ENCODE measurements at regions not wholly inside any gene's neighbourhood (a gene's known extent, or its start where the extent isn't known, plus 50 kb on each side); places are given as distances from the start of the nearest gene placed in this dataset.
A peak's percentile ranks its signal among the peaks of the same experiment; 100 is the strongest.
"Not testable (repeated sequence)": the region's sequence is repeated elsewhere in the genome, so short reads cannot be mapped to it uniquely, and the experiment has no call there.

DNA sequence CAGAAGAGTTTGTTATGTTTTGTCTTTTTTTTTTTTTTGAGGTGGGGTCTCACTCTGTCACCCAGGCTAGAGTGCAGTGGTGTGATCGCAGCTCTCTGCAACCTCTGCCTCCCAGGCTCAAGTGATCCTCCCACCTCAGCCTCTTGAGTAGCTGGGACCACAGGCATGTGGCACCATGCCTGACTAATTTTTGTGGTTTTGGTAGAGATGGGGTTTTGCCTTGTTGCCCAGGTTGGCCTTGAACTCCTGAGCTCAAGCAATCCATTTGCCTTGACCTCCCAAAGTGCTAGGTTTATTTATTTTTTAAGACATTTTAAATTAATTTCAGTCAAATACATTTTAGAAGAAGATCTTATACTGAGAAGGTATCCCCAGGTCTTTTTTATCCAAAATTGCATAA, 366.7 kb downstream of the KCNJ2 start:
- no peak for DNase-seq

DNA sequence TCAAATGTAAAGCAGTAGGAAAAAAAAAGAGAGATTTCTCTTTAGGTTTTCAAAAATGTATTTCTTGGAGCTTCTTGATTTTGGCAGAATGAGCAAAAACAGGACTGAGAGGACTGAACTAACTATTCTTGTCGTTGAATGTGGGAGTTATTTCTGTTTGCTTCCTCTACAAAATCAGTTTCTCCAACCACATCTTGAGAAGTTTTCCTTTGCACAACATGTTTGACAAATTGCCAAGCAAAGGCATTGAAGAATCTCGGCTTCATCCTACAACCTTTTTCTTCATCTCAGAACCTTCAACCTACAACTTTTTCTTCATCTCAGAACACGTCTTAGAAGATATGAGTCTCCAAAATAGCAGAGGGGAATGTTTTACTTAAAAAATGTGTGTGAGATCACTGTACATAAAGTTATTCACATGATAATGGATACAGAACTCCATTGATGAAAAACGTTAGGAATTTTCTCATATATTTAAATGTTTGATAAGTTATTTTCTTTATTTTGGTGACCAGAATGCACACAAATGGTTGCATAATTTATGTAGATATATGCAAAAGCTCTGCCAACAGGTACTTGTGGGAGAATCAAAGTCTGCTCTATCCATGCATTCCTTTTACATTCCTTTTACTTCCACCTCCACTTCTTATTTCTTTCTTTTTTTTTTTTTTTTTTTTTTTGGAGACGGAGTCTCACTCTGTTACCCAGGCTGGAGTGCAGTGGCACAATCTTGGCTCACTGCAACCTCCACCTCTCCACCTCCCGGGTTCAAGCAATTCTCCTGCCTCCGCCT, 370.0 kb downstream of the KCNJ2 start:
- no peak for DNase-seq

DNA sequence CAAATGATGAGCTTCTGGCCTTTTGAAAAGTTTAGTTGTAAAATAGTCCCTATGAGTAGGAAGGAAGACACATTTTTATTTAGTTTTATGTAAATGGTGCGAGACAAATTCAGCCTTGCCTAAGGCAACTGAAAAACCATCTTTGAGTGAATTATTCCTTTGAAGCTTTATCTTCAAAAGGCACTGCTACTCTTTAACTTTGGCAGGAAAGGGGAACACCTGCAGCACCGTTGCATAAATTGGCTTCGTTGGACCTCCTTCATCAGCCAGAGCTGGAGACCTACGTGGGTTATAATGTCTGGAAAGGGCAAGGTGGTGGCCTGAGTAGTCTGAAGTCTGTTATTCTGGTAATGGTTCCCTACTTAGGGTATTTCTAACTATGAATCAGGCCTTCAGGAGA, 373.5 kb downstream of the KCNJ2 start:
- DNase-seq, result no peak

DNA sequence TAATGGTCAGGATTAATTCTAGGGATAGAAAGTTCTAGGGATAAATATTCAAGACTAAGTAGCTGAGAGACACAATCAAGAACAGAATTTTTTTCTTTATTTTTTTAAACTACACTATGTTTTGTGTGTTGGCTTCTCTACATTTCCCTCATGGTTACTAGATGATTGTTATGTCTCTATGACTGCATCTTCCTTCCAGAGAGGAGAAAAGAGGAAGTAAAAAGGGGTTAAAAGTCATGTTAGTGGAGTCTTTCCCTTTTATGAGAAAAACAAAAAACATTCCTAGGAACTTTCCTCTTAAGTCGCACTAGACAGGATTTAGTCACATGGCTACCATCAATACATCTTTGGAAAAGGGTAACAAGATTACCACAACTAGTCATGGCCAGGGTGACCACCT, 375.0 kb downstream of the KCNJ2 start:
- DNase-seq, result no peak

GRCh38 chr17:70552230-70552981, 383.1 kb downstream of the KCNJ2 start:
- DNase-seq, result no peak

- no peak for DNase-seq
Observed at GRCh38 chr17:70552982-70553334, 383.6 kb downstream of the KCNJ2 start.

DNA sequence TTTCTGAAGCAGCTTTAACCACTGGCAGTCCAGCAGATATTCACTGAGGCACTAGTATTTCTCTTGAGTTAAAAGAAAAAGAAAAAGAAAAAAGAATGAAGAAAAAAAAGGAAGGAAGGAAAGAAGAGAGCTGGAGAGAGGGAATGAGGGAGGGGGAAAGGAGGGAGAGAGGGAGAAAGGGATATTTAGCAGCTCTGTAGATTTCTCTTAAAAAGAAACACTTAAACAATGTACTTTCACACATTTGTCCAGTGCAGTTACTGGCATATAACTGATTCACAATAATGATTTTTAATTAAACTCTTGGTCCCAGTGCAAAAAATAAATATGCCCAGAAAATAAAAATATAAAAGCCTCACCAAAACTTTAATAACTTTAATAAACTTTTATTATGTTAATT, 386.4 kb downstream of the KCNJ2 start:
- no peak for DNase-seq

- no peak for DNase-seq
Observed at GRCh38 chr17:70558821-70559220, 389.5 kb downstream of the KCNJ2 start.

DNA sequence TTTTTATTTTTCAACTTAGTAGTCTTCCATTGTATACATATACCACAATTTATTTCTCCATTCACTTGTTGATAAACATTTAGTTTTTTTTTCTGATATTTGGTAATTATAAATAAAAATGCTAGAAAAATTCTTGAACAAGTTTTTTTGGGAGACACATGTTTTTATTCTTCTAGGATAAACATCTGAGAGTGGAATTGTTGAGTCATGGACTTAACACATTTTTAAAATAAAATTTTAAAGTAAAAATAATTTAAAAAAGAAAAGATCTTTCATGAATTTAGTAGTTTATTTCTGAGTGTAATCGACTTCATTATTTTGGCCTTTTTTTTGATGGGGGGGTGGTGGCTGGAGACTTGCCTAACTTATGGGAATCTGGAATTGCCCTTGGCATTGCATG, 391.1 kb downstream of the KCNJ2 start:
- DNase-seq, result no peak

GRCh38 chr17:70562137-70562536, 392.8 kb downstream of the KCNJ2 start:
- no peak for DNase-seq

- DNase-seq, result peak; percentile 42
Observed at GRCh38 chr17:70563281-70563820, 394.0 kb downstream of the KCNJ2 start.

GRCh38 chr17:70564006-70564620, 394.8 kb downstream of the KCNJ2 start:
- DNase-seq, result no peak

GRCh38 chr17:70569128-70569527, 399.8 kb downstream of the KCNJ2 start:
- no peak for DNase-seq

DNA sequence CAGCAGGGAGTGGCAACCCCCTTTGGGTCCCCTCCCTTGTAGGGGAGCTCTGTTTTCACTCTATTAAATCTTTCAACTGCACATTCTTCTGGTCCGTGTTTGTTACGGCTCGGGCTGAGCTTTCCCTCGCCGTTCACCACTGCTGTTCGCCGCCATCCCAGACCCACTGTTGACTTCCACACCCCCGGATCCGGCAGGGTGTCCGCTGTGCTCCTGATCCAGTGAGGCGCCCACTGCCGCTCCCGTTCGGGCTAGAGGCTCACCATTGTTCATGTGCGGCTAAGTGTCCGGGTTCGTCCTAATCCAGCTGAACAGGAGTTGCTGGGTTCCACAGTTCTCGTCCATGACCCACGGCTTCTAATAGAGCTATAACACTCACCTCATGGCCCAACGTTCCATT, 408.1 kb downstream of the KCNJ2 start:
- DNase-seq, result no peak

GRCh38 chr17:70581459-70581858, 412.1 kb downstream of the KCNJ2 start:
- no peak for DNase-seq

DNA sequence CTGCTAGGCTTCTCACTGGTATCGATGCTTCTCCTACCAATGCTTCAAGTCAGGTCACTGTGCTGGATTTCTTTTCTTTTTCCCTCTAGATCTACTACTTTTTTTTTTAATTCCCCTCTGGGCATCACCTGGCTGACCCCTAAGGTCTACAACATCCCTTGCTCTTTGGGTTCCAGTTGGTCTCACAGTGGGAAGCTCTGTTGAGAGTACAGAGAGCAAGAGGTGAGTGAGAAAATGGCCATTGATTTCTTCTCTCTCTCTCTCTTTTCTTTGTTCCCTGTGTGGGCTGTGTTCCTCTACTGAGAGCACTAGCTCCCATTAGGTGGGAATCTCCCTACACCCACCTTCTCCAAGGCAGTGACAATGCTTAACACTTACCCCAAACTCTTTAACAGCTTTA, 413.4 kb downstream of the KCNJ2 start:
- DNase-seq, result no peak

- DNase-seq, result no peak
Observed at GRCh38 chr17:70584255-70584654, 414.9 kb downstream of the KCNJ2 start.

DNA sequence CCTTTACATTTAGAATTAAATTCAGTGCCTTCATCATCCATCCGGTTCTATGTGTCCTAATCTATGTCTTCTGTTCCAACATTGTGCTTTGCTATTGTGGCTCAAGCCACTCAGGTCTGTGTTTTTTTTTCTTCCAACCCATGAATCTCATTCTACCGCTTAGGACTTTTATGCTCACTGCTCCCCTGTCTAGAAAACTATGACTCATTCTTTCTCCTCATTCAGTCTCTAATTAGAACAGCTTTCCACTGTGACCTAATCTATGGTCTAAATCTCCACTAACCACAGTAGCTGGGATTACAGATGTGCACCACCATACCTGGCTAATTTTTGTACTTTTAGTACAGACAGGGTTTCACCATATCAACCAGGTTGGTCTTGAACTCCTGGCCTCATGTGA, 418.7 kb downstream of the KCNJ2 start:
- DNase-seq, result no peak

DNA sequence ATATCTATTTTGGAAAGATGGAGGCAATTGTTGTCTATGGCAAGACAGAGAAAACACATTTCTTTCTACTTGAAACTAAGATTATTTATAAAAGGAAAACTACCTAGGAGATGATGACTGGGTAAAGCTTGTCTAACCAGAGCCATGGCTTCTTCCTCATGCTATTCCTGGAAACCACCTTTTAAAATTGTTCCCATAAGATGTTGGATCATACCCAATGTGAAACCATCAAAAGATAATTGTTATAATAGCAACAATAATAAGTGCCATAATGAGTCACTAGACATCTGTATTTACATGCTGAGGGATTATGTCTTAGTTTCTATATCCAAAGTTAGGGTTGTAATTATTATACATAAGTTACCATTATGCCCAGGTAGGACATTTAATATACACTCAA, 428.4 kb downstream of the KCNJ2 start:
- no peak for DNase-seq

DNA sequence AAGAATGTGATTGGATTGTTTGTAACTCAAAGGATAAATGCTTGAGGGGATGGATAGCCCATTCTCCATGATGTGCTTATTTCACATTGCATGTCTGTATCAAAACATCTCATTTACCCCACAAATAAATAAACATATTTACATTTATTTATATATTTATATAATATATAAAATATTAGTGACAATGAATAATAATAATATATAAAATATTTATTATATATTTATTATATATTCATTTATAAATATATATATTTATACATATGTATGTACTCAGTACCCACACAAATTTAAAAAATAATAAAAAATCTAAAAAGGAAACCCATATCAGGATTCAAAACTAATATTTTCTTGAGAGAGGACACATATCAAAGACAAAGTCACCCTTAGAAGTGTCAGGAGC, 429.9 kb downstream of the KCNJ2 start:
- no peak for DNase-seq

DNA sequence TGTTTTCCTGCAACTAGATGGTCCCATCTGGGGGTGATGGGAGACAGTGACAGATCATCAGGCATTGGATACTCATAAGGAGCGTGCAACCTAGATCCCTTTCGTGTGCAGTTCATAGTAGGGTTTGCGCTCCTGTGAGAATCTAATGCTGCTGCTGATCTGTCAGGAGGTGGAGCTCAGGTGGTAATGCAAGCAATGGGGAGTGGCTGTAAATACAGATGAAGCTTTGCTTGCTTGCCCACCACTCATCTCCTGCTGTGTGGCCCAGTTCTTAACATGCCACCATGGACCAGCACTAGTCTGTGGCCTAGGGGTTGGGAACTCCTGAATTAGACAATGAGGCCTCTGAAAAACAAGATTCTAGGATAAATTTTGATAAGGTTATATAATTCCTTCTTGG, 430.6 kb downstream of the KCNJ2 start:
- not testable (repeated sequence) for DNase-seq

GRCh38 chr17:70603226-70603625, 433.9 kb downstream of the KCNJ2 start:
- no peak for DNase-seq

GRCh38 chr17:70604854-70605253, 435.5 kb downstream of the KCNJ2 start:
- DNase-seq, result no peak

- no peak for DNase-seq
Observed at GRCh38 chr17:70606086-70606485, 436.8 kb downstream of the KCNJ2 start.
